Medulla oblongata (tissue), 1 donor: ENCODE measurements at regions not wholly inside any gene's neighbourhood (a gene's known extent, or its start where the extent isn't known, plus 50 kb on each side); places are given as distances from the start of the nearest gene placed in this dataset.

Source experiments
- DNase-seq: peaks from one replicate; pipeline ENCODE4 v3.0.0-alpha.2; 2015; ENCODE audit errors: extremely low spot score

DNA sequence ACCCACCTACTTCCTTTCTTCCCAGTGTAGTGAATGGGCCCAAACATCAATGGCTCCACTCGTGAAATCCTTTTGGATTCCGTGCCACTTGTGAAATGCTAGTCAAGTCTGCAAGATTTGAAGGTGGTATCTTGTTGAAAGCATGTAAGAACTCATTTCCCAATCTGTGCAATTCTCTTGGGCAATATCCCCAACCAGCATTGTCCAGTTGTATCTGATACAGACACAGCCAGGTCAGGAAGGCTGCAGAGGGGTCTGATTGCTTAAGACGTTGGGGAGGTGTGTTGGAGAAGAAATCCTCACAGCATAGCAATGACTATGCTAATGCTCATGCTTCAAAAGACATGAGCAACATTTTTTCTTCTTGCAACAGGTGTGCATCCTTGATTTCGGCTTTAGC is 164.8 kb downstream of the VEGFC start:
- DNase-seq, result no peak

DNA sequence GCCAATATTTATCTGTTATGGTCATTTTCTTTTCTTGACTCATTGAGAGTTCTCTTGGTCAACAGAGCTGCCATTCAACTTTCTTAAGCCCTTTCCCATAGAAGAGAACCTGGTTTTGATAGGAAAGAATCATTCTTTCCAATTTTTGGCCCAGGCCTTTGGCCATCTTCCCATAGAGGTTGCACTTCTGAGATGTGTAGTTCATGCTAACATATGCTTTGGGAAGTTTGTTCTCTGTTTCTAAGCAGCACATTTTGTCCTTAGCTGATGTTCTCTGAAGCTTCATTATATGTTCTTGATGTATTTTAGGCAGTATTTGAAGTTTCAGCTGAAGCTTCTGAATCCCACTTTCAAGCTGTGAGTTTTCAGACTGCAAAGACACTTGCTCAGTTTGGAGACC is 161.1 kb downstream of the VEGFC start:
- no peak for DNase-seq
